Erythroblast (primary cell): ENCODE measurements at regions not wholly inside any gene's neighbourhood (a gene's known extent, or its start where the extent isn't known, plus 50 kb on each side); places are given as distances from the start of the nearest gene placed in this dataset.

Experiments used
- GATA1 ChIP-seq: IDR thresholded peaks from 2 replicates; pipeline ENCODE4 v1.6.1; 2011; ENCODE audit warnings: low read depth, mild to moderate bottlenecking, control low read depth, low read length, moderate library complexity
- POLR2A ChIP-seq: IDR thresholded peaks from 2 replicates; pipeline ENCODE4 v1.6.1; 2011; ENCODE audit warnings: mild to moderate bottlenecking, low read length

- TF ChIP-seq POLR2A (no peak), GATA1 (no peak)
These were observed 885.8 kb downstream of the KCNJ2 start for GRCh38 chr17:71055128-71055527.
